GM21381 (cell line): ENCODE measurements at regions not wholly inside any gene's neighbourhood (a gene's known extent, or its start where the extent isn't known, plus 50 kb on each side); places are given as distances from the start of the nearest gene placed in this dataset.
"Not testable (repeated sequence)": the region's sequence is repeated elsewhere in the genome, so short reads cannot be mapped to it uniquely, and the experiment has no call there.

Source experiments
- ATAC-seq: cut with Tn5 transposase; IDR thresholded peaks from one replicate; pipeline ENCODE4 v1.9.1; 2021; ENCODE audit warnings: mild to moderate bottlenecking, moderate library complexity; ENCODE audit not compliant: unreplicated experiment

GRCh38 chr9:113739605-113740507 lies 136.3 kb upstream of the ZNF618 start:
- ATAC-seq: not testable (repeated sequence)

GRCh38 chr9:113740508-113741500 lies 135.3 kb upstream of the ZNF618 start:
- ATAC-seq: not testable (repeated sequence)

GRCh38 chr9:113741886-113742854 lies 133.9 kb upstream of the ZNF618 start:
- ATAC-seq: no peak

DNA sequence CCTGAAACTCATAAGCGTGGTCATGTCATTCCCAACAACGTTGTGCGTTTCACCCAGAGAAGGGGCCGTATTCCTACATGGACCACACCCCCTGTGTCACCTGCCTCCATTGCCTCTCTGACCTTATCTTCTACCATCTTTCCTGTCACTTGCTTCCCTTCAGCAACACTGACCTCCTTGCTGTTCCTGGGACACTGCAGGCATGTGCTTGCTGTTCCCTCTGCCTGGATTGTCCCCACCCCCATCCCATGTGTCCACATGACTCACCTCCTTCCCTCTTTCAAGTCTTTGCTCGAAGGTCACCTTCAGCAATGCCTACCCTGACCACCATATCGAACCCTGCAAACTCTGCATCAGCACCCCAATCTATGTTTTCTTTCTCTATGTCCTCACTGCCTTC lies 133.2 kb upstream of the ZNF618 start:
- no peak for ATAC-seq

GRCh38 chr9:113746486-113746885 lies 129.6 kb upstream of the ZNF618 start:
- no peak for ATAC-seq

GRCh38 chr9:113748135-113748534 lies 128.0 kb upstream of the ZNF618 start:
- ATAC-seq: no peak

DNA sequence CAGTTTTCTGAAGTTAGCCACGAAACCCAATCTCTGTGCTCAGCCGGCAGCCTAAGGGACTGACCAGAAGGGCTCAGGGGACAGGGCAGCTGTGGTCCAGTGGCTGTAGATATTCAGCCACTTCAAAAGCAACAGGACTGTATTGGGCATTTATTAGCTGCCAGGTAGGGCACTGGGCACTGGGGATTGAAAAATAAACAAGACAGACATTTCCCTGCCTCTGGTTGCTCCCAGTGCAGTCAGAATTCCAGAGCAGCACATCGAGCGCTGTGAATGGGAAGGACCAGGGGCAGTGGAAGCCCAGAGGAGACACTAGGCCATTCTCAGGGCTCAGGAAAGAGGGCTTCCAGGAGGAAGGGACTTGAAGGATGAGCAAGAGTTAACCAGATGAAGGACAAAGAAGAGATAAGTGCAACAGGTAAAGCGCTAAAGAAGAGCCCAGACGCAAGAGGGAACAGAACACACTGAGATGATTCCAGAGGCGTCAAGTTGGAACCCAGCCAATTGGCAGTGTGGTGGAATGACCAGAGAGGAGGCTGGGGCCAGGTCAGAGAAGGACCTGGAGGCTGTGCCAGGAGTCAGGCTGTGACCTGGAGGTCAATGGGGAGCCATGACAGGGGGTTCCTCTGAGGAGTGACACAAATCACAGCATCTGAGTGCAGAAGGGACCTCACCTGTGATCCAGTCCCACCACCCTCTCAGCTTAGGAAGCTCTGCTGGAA lies 122.5 kb upstream of the ZNF618 start:
- ATAC-seq: no peak

DNA sequence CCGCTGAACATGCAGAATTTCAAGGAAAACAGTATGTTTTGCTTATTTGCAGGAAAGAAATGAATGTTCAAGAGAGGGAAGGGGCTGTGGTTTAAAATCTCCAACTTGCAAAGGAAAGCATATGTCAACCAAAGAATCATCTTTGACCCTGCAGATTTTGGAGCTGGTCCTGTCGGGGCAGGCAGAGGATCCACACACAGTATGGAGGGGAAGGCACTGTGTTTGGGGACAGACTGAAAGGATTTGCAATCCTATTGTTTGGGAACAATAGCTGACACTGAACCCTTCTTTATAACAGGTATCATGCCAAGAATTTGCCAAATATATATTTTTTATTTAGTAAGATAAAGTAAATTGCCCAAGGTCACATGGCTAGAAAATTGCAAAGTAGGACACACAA lies 121.4 kb upstream of the ZNF618 start:
- ATAC-seq: no peak

DNA sequence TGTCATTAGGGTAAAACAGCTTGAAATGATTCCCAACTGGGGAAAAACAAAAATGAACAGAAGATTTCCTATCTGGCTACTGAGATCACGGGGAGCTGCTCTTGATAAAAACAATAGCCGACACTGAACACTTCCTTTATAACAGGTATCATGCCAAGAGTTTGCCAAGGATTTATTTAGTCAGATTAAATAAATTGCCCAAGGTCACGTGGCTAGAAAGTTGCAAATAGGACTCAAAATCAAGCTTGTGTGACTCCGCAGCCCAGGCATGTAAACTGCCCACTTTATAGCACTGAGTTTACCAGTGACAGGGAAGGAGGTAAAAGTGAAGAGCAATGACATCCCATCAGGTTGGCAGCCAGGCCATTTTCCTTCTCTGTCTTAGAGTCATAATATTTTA lies 120.7 kb upstream of the ZNF618 start:
- no peak for ATAC-seq

- no peak for ATAC-seq
These were observed 119.5 kb upstream of the ZNF618 start for GRCh38 chr9:113756476-113757192.

DNA sequence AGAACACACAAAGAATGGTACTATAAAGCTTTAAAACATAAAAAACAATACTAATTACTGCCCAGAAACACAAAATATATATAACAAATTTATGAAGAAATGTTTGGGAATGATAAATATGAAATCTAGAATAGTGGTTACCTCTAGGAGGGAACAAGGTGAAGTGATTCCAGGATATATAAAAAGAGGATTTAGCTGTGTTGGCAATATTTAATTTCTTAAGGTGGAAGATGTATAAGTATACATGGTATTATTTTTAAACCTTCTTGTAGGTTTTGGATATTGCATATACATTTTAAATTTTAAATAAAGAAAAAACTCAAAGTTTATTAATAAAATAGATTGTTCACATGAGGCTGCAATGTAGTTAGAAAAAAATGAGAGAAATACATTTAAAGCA lies 112.7 kb upstream of the ZNF618 start:
- no peak for ATAC-seq

- no peak for ATAC-seq
These were observed 111.5 kb upstream of the ZNF618 start for GRCh38 chr9:113764572-113764971.

- ATAC-seq: no peak
These were observed 106.7 kb upstream of the ZNF618 start for GRCh38 chr9:113769412-113769811.

GRCh38 chr9:113770396-113770795 lies 105.7 kb upstream of the ZNF618 start:
- no peak for ATAC-seq

GRCh38 chr9:113771199-113771598 lies 104.9 kb upstream of the ZNF618 start:
- ATAC-seq: no peak

- no peak for ATAC-seq
These were observed 103.8 kb upstream of the ZNF618 start for GRCh38 chr9:113772121-113772810.

DNA sequence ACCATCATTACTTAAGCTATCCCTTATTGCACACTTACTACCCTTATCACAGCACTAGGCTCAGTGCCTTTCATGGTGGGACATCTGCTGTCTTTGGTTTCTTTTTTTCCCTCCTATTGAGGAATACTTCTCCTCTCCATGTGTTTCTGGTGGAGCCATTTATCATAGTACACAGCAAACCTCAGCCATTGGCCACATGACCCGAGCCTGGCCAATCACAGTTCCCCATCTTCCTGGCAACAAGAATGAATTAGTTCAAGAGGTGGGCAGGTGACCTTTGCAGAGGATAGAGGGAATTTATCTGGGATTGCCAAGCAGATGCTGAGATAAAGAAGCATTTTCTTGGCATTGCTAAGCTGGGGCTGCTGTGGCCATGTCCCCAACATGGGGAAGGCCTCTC lies 101.1 kb upstream of the ZNF618 start:
- no peak for ATAC-seq

- ATAC-seq: no peak
These were observed 100.4 kb upstream of the ZNF618 start for GRCh38 chr9:113775749-113776148.

GRCh38 chr9:113776194-113776593 lies 99.9 kb upstream of the ZNF618 start:
- no peak for ATAC-seq
